ENCODE measurements at regions not wholly inside any gene's neighbourhood (a gene's known extent, or its start where the extent isn't known, plus 50 kb on each side); places are given as distances from the start of the nearest gene placed in this dataset.

DNA sequence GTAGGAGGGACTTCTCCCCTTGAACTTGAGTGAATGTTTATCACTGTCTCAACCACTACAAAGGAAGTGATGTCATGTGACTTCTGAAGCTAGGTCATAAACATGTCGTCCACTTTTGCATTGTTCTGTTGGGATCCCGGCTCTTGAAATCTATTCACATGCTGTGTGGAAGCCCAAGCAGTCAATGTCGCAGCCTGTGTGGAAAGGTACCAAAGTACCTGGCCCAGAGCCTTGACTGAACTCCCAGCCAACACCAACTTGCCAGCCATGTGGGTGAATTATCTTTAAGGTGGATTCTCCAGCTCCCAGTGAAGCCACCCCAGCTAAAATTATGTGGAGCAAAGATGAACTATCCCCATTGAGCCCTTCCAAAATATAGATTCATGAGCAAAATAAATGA, 85.0 kb upstream of the USP38 start:
- TF ChIP-seq EP300 (IDR thresholded peaks at IDR 0.05): no peak
- TF ChIP-seq, protein P1, sequence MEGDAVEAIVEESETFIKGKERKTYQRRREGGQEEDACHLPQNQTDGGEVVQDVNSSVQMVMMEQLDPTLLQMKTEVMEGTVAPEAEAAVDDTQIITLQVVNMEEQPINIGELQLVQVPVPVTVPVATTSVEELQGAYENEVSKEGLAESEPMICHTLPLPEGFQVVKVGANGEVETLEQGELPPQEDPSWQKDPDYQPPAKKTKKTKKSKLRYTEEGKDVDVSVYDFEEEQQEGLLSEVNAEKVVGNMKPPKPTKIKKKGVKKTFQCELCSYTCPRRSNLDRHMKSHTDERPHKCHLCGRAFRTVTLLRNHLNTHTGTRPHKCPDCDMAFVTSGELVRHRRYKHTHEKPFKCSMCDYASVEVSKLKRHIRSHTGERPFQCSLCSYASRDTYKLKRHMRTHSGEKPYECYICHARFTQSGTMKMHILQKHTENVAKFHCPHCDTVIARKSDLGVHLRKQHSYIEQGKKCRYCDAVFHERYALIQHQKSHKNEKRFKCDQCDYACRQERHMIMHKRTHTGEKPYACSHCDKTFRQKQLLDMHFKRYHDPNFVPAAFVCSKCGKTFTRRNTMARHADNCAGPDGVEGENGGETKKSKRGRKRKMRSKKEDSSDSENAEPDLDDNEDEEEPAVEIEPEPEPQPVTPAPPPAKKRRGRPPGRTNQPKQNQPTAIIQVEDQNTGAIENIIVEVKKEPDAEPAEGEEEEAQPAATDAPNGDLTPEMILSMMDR (IDR thresholded peaks at IDR 0.05): no peak
- TF ChIP-seq POLR2A (IDR thresholded peaks at IDR 0.05): no peak
